Fibroblast of the aortic adventitia (primary cell): ENCODE measurements at regions not wholly inside any gene's neighbourhood (a gene's known extent, or its start where the extent isn't known, plus 50 kb on each side); places are given as distances from the start of the nearest gene placed in this dataset.

ENCODE experiments used
- DNase-seq: peaks from one replicate; pipeline ENCODE4 v3.0.0-alpha.2; 2010; ENCODE audit warnings: low read depth
- H3K4me3 ChIP-seq: 2 replicates; pipeline ENCODE4 v1.5.1; 2011; ENCODE audit warnings: low read depth, mild to moderate bottlenecking, control low read depth, low read length, moderate library complexity
- TF ChIP-seq, protein P1 (sequence below): IDR thresholded peaks from 2 replicates; pipeline ENCODE4 v1.5.1; 2011; ENCODE audit warnings: mild to moderate bottlenecking, low read length, control low read depth, inconsistent platforms; ENCODE audit not compliant: insufficient read depth

GRCh38 chr6:45738057-45738455, 277.6 kb downstream of the CLIC5 start:
- no peak for DNase-seq
- TF ChIP-seq, protein P1, sequence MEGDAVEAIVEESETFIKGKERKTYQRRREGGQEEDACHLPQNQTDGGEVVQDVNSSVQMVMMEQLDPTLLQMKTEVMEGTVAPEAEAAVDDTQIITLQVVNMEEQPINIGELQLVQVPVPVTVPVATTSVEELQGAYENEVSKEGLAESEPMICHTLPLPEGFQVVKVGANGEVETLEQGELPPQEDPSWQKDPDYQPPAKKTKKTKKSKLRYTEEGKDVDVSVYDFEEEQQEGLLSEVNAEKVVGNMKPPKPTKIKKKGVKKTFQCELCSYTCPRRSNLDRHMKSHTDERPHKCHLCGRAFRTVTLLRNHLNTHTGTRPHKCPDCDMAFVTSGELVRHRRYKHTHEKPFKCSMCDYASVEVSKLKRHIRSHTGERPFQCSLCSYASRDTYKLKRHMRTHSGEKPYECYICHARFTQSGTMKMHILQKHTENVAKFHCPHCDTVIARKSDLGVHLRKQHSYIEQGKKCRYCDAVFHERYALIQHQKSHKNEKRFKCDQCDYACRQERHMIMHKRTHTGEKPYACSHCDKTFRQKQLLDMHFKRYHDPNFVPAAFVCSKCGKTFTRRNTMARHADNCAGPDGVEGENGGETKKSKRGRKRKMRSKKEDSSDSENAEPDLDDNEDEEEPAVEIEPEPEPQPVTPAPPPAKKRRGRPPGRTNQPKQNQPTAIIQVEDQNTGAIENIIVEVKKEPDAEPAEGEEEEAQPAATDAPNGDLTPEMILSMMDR = no peak
- no peak overlapping the region for H3K4me3 ChIP-seq

- TF ChIP-seq, protein P1 = no peak
- H3K4me3 ChIP-seq = no peak overlapping the region
- DNase-seq = no peak
Measured at GRCh38 chr6:45737331-45738056, 278.2 kb downstream of the CLIC5 start.

- DNase-seq = no peak
- TF ChIP-seq, protein P1 = no peak
- H3K4me3 ChIP-seq = no peak overlapping the region
Measured at GRCh38 chr6:45736134-45736533, 279.5 kb downstream of the CLIC5 start.

GRCh38 chr6:45732731-45733130, 282.9 kb downstream of the CLIC5 start:
- H3K4me3 ChIP-seq = no peak overlapping the region
- TF ChIP-seq, protein P1 = no peak
- DNase-seq = no peak

GRCh38 chr6:45730232-45730631, 285.4 kb downstream of the CLIC5 start:
- DNase-seq = no peak
- TF ChIP-seq, protein P1 = no peak
- H3K4me3 ChIP-seq = no peak overlapping the region

DNA sequence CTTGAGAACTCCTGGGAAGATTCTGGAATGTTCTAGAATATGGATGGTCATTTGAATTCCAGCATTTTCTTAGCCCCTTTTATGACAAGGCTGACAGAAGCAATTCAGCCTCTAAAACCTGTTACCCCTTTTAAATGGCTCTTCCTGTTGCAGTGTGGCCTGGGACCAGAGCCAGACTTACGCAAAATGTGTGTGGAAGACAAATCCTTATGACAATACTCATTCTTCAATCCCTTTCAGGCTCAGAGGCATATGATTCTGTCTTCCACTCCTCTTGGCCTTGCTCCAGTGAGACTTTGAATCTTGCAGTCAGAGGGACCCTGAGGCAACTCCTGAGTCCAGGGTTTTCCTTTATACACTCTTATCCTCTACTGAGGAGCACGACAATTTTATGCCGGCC, 287.0 kb downstream of the CLIC5 start:
- peak; percentile 34 for DNase-seq
- TF ChIP-seq, protein P1 = no peak
- H3K4me3 ChIP-seq = no peak overlapping the region
